ENCODE measurements at regions not wholly inside any gene's neighbourhood (a gene's known extent, or its start where the extent isn't known, plus 50 kb on each side); places are given as distances from the start of the nearest gene placed in this dataset.

DNA sequence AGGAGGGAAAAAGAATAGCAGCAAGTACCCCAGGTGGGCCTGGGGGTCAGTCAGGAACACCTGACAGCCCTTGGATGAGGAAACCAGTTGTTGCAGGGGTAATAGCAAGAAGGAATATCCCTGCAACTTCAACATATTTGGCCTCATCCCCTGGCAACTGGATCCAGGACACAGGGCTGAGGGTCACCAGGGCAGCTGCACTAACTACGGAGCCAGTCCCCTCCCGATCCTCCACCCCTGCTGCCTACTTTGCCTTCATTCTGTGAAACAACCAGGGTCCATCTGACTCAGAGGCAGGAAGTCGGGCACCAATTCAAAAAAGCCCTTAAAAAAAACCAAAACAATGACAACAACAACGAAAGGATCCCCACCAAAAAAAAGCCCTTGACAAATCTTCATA lies 52.9 kb downstream of the FRMPD3 start:
- no peak for DNase-seq

DNA sequence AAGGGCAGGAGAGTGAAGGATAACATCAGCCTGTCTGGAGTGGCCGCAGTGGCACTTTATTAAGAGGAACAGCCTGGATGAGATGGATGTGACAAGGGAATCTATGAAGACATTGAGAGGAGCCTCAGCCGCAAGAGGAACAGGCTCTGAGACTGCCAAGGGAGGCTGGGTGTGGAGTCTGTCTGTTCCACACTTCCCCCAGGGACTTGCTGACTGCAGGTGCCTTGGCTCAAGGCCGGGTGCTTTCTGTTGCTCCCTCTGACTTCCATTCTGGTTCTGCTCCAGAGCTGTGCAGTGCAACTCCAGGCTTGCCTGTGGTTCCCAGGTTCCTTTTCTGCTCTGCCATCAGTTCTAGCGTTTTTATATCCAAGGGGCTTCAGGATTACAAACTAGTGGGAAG lies 54.6 kb downstream of the FRMPD3 start:
- DNase-seq: no peak

DNA sequence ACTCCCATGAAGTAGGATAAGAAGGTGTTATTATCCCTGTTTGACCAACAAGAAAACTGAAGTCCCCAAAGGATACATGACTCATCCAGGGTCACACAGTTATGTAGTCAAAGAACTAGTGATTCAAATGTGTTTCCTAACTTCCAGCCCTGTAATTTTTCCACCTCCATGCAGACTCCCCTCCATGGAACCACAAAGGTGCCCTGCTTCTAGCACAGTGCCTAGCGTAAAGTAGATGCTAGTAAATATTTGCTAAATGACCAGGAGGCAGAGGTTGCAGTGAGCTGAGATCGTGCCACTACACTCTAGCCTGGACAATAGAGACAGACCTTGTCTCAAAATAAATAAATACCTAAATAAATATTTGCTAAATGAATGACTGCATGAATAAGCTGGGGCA lies 55.8 kb downstream of the FRMPD3 start:
- DNase-seq: no peak

DNA sequence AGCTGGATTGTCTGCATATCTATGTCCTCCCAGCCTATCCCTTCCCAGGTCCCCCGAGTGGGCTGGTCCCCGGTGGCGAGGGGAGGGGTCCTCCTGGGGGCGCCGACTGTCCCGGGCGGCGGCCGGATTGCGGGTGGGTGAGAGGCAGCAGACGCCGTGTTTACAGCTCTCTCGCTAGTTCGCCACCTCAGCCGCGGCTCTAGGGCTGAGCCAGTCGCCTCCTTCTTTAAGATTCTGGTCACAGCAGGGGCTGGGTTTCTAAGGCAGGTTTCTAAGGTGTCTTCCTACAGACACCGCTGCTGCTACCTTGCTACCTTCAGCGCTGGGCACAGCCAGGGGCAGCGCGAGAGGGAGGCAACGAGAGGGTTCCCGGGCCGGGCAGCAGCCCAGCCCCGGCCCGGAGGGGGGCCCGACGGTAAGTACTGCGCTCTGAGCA lies 57.2 kb downstream of the FRMPD3 start:
- DNase-seq: no peak

DNA sequence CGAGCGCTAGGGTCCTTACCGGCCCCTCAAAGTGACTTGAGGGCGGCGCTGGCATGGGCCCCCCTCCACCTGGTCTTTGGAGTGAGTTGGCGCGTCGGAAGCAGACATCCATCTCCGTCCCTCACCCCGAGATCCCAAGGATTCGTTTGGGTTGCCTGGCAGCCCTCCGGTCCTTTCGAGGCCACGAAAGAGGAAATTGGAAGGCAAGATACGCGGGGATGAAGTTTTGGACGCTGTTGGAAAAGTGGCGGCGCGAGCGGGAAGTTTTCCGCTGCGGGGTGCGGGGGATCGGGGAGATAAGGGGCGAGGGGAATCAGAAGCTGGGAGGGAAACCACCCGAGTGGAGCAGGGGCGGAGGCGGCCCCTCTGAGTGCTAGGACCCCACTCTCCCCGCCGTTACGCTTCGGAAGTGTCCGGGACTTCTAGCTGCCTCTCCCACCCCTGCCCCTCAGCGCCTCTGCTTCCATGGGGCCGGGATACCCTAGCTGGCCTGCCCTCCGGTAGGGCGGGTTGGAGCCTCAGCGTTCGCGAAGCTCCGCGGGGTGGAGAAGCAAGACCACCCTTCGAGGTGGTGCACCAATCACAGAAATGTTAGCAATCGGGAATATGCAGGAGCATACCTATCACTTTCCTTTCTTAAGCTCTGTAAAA lies 57.8 kb downstream of the FRMPD3 start:
- no peak for DNase-seq

GRCh38 chrX:107507744-107508117 lies 58.3 kb downstream of the FRMPD3 start:
- no peak for DNase-seq

GRCh38 chrX:107508925-107509324 lies 59.5 kb downstream of the FRMPD3 start:
- no peak for DNase-seq

DNA sequence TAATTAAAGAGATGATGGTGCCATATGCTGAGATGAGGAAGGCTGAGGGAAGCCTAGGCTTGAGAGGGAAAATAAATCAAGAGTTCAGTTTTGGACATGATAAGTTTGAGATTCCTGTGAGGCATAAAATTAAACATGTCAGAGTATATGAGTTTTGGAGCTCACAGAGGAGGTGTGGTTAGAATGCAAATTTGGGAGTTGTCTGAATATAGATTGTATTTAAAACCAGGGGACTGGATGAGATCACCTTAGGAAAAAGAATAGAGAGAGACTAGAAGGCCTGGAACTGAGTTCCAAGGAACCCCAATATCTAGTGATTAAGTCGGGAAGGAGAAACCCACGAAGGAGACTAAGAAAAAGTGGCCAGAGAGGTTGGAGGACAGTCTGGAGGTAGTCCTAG lies 65.5 kb downstream of the FRMPD3 start:
- no peak for DNase-seq

- no peak for DNase-seq
Observed at GRCh38 chrX:107521877-107522586, 72.6 kb downstream of the FRMPD3 start.

GRCh38 chrX:107522901-107523300 lies 73.4 kb downstream of the FRMPD3 start:
- DNase-seq: peak in 2 of 3 experiments; percentile 12 to 26

DNA sequence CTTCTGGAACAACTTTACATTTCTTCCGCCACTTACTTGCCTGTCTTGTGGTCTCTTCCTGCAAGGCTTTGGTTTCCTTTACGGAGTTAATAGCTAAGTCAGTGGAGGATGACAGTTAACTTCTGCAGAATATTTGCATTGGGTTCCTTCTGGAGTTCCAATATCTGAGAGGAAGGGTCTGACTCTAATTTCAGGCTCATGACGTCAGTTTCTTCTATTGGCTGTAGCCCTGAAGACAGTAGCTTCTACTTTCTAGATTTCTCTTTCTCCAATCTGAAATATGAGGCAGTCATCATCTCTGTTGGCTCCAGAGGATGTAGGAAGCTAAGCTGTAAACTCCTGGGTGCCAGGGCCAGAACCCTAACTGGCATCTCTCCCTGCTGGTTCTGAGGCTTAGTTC lies 76.7 kb downstream of the FRMPD3 start:
- DNase-seq: no peak

DNA sequence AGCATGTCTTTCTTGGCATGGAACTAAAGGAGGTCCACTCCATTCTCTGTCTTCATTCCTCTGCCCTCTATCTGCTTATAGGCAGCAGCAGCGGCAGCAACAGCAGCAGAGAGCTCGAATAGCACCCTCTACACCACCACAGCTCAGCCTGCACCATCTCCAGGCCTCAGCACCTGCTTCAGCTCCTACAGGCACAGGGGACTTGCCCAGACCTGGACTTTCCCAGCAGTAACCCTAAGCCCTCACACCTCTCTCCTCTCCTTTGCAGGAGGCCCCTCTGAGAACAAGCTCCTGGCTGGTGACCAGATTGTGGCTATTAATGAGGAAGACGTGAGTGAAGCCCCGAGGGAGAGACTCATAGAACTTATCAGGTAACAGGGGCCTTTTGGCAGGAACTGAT lies 80.7 kb downstream of the FRMPD3 start:
- no peak for DNase-seq

DNA sequence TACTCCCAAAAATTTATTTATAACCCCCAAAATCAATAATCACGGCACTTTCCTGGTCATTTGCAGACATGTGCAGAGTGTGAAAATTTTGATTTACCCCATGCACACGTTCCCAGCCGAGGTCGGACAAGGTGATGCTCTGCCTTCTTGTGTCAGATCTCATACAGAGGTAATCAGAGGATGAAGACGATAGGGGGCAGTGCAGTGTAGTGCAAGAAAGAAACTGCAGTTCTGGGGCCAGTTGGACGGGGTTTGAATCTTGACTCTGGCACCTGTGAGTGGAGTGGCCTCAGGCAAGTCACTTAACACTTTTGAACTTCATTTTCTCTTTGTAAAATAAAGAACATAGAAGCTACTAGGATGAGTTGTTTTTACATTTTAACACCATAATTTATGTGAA lies 88.4 kb downstream of the FRMPD3 start:
- DNase-seq: peak; percentile 1 to 11 (median 4)

DNA sequence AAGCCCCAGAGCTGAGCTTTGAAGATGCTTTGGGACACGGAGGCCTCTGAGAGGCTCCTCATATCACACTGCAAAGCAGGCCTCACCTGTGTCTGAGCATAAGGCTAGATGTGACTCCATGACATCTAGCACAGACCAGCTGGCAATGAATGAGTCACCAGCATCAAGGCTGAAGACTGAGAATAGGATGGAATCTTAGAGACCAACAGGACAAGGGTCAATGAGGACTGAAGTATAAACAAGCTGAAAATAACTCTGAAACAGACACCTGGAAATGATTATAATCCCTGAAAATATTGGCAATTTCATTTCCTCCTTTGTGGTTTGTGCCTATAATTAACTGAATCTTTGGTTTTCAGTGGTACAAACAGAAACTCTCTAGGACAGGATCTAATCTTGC lies 87.1 kb upstream of the PRPS1 start:
- DNase-seq: no peak

- DNase-seq: no peak
Observed at GRCh38 chrX:107542040-107542439, 86.3 kb upstream of the PRPS1 start.

- peak in 2 of 3 experiments; percentile 5 to 66 for DNase-seq
Observed at GRCh38 chrX:107542500-107542899, 85.8 kb upstream of the PRPS1 start.

GRCh38 chrX:107547621-107548020 lies 80.7 kb upstream of the PRPS1 start:
- DNase-seq: no peak

- no peak for DNase-seq
Observed at GRCh38 chrX:107548775-107549174, 79.5 kb upstream of the PRPS1 start.

GRCh38 chrX:107549504-107549903 lies 78.8 kb upstream of the PRPS1 start:
- DNase-seq: no peak

- no peak for DNase-seq
Observed at GRCh38 chrX:107551546-107551945, 76.8 kb upstream of the PRPS1 start.

- no peak for DNase-seq
Observed at GRCh38 chrX:107552930-107553329, 75.4 kb upstream of the PRPS1 start.

DNA sequence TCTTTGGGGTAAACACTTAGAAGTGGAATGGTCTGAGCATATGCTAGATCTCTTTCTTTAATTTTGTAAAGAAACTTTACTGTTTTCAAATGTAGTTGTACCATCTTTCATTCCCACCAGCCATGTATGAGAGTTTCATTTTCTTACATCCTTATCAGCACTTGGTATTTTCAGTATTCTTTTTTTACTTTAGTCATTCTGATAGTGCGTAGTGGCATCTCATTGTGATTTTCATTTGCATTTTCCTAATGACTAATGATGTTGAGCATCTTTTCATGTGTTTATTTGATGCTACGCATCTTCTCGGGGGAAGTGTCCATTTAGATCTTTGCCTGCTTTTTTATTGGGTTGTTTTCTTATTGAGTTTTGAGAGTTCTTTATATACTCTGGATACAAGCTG lies 71.3 kb upstream of the PRPS1 start:
- DNase-seq: no peak

- DNase-seq: no peak
Observed at GRCh38 chrX:107559506-107559905, 68.8 kb upstream of the PRPS1 start.

GRCh38 chrX:107560041-107560440 lies 68.3 kb upstream of the PRPS1 start:
- DNase-seq: no peak

- DNase-seq: no peak
Observed at GRCh38 chrX:107560980-107561379, 67.3 kb upstream of the PRPS1 start.

Measured in NCI-H1417 (cell line).